ENCODE measurements at regions not wholly inside any gene's neighbourhood (a gene's known extent, or its start where the extent isn't known, plus 50 kb on each side); places are given as distances from the start of the nearest gene placed in this dataset.

- Histone ChIP-seq H3K27ac (ENCODE audit: low read length) (no peak overlapping the region), H3K4me1 (ENCODE audit: control insufficient read depth, insufficient read depth, low read length) (no peaks in the 10 kb centered on the region), H3K27me3 (ENCODE audit: control insufficient read depth, insufficient read depth, low read length) (no peaks in the 10 kb centered on the region), H3K36me3 (ENCODE audit: control insufficient read depth, insufficient read depth, low read length) (no peaks in the 10 kb centered on the region), H3K4me3 (ENCODE audit: low read depth in 2 of 2, low read length in 2 of 2) (no peak overlapping the region), H3K9me3 (ENCODE audit: control insufficient read depth, insufficient read depth, low read depth, low read length) (no peaks in the 10 kb centered on the region)
- no TSS peak for BruUV-seq (replicated peaks)
- in situ Hi-C loops (cut with HindIII; ENCODE audit: low pct_unique_long_range_greater_than_20kb, low sequenced_read_pairs) (no loop called here), intact Hi-C loops (cut with micrococcal nuclease; ENCODE audit: unreplicated experiment) (no loop called here)
- ATAC-seq (no peak), DNase-seq (ENCODE audit: low read depth, low spot score) (no peak)
- ChIA-PET CTCF (no interaction called here), POLR2A (no interaction called here)
- TF ChIP-seq POLR2AphosphoS5 (IDR thresholded peaks at IDR 0.05; ENCODE audit: low read depth, low read length) (no peak), REST (IDR thresholded peaks at IDR 0.05; ENCODE audit: insufficient read depth in 1 of 2, low read depth in 2 of 2, low read length in 1 of 2) (no peak), CTCF (IDR thresholded peaks at IDR 0.05) (no peak), SIN3A (IDR thresholded peaks at IDR 0.05; ENCODE audit: borderline replicate concordance, insufficient read depth, low read depth, low read length) (no peak), TCF7L2 (IDR thresholded peaks at IDR 0.05; ENCODE audit: low read depth, low read length) (no peak)
Measured at GRCh38 chrX:78513971-78514738, 145.0 kb downstream of the RTL3 start.

- DNase-seq (ENCODE audit: low read depth, low spot score), result no peak
- no peak overlapping the region for H3K27ac ChIP-seq (ENCODE audit: low read length)
- ATAC-seq, result no peak
- no peaks in the 10 kb centered on the region for H3K9me3 ChIP-seq (ENCODE audit: control insufficient read depth, insufficient read depth, low read depth, low read length)
- intact Hi-C loops (cut with micrococcal nuclease; ENCODE audit: unreplicated experiment), result no loop called here
- no peak overlapping the region for H3K4me3 ChIP-seq (ENCODE audit: low read depth in 2 of 2, low read length in 2 of 2)
- no peaks in the 10 kb centered on the region for H3K27me3 ChIP-seq (ENCODE audit: control insufficient read depth, insufficient read depth, low read length)
- TF ChIP-seq SIN3A (IDR thresholded peaks at IDR 0.05; ENCODE audit: borderline replicate concordance, insufficient read depth, low read depth, low read length) (no peak), POLR2AphosphoS5 (IDR thresholded peaks at IDR 0.05; ENCODE audit: low read depth, low read length) (no peak), CTCF (IDR thresholded peaks at IDR 0.05) (no peak), REST (IDR thresholded peaks at IDR 0.05; ENCODE audit: insufficient read depth in 1 of 2, low read depth in 2 of 2, low read length in 1 of 2) (no peak), TCF7L2 (IDR thresholded peaks at IDR 0.05; ENCODE audit: low read depth, low read length) (no peak)
- in situ Hi-C loops (cut with HindIII; ENCODE audit: low pct_unique_long_range_greater_than_20kb, low sequenced_read_pairs), result no loop called here
- no peaks in the 10 kb centered on the region for H3K36me3 ChIP-seq (ENCODE audit: control insufficient read depth, insufficient read depth, low read length)
- BruUV-seq (replicated peaks), result no TSS peak
- ChIA-PET CTCF (no interaction called here), POLR2A (no interaction called here)
- no peaks in the 10 kb centered on the region for H3K4me1 ChIP-seq (ENCODE audit: control insufficient read depth, insufficient read depth, low read length)
Measured at GRCh38 chrX:78506248-78506647, 152.9 kb downstream of the RTL3 start.
